ENCODE measurements at regions not wholly inside any gene's neighbourhood (a gene's known extent, or its start where the extent isn't known, plus 50 kb on each side); places are given as distances from the start of the nearest gene placed in this dataset.

DNA sequence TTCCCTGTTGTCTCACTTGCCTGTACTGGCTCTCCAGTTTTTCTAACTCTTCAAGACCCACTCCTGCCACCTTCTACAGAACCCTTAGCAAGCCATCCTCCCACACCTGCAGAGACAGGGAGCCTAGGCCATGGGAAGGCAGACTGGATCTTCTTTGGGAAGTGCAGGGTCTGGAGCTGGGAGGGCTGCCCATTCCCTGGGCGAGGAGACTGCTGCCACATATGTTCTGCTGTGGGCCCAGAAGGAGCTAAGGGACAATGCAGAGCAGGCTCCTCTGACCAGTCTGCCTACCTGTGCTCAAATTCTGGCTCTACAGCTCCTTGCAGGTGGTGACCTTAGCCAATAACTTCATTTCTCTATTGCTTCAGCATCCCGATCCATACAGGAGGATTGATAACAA, 152.1 kb upstream of the CELF4 start:
- no peak for TF ChIP-seq ZNF274 (IDR thresholded peaks at IDR 0.05; ENCODE audit: low read depth, low read length)
- no peak for TF ChIP-seq SUZ12 (IDR thresholded peaks at IDR 0.05; ENCODE audit: extremely low read depth, insufficient read depth, insufficient read length)

Data from NT2/D1 (cell line).